ENCODE measurements at regions not wholly inside any gene's neighbourhood (a gene's known extent, or its start where the extent isn't known, plus 50 kb on each side); places are given as distances from the start of the nearest gene placed in this dataset.

DNA sequence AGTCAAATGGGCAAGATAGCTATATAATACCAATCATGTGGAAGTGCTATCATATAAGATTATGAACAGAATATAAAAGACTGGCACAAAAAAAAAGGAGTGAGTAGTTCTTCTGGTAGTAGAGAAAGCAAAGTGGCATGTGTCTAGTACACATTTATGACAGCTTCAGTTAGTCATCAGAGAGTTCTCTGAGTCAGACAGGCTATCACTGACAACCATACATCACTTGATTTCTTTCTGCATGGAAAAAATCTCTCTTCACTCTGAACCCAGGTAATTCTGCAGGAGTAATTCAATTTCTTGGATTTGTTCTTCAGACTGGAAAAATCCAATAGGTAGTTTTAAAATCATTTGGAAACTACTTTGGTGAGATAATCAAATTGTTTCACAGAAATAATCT is 286.8 kb upstream of the ANO3 start:
- H3K27ac Mint-ChIP-seq, result no peak overlapping the region
- no peak overlapping the region for H3K4me2 ChIP-seq
- ATAC-seq (no peak), DNase-seq (ENCODE audit: low spot score) (no peak)
- H3K4me1 ChIP-seq (ENCODE audit: insufficient read depth), result no peaks in the 10 kb centered on the region
- H3K4me3 Mint-ChIP-seq, result no peak overlapping the region
- no peaks in the 10 kb centered on the region for H3K36me3 Mint-ChIP-seq (ENCODE audit: low read depth)
- no peak for TF ChIP-seq ZNF331 (CRISPR knock-in tag; IDR thresholded peaks at IDR 0.05; ENCODE audit: low read depth)
- TF ChIP-seq, protein P1, sequence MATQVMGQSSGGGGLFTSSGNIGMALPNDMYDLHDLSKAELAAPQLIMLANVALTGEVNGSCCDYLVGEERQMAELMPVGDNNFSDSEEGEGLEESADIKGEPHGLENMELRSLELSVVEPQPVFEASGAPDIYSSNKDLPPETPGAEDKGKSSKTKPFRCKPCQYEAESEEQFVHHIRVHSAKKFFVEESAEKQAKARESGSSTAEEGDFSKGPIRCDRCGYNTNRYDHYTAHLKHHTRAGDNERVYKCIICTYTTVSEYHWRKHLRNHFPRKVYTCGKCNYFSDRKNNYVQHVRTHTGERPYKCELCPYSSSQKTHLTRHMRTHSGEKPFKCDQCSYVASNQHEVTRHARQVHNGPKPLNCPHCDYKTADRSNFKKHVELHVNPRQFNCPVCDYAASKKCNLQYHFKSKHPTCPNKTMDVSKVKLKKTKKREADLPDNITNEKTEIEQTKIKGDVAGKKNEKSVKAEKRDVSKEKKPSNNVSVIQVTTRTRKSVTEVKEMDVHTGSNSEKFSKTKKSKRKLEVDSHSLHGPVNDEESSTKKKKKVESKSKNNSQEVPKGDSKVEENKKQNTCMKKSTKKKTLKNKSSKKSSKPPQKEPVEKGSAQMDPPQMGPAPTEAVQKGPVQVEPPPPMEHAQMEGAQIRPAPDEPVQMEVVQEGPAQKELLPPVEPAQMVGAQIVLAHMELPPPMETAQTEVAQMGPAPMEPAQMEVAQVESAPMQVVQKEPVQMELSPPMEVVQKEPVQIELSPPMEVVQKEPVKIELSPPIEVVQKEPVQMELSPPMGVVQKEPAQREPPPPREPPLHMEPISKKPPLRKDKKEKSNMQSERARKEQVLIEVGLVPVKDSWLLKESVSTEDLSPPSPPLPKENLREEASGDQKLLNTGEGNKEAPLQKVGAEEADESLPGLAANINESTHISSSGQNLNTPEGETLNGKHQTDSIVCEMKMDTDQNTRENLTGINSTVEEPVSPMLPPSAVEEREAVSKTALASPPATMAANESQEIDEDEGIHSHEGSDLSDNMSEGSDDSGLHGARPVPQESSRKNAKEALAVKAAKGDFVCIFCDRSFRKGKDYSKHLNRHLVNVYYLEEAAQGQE (IDR thresholded peaks at IDR 0.05; ENCODE audit: unreplicated experiment), result no peak
- TF ChIP-seq, protein P2, sequence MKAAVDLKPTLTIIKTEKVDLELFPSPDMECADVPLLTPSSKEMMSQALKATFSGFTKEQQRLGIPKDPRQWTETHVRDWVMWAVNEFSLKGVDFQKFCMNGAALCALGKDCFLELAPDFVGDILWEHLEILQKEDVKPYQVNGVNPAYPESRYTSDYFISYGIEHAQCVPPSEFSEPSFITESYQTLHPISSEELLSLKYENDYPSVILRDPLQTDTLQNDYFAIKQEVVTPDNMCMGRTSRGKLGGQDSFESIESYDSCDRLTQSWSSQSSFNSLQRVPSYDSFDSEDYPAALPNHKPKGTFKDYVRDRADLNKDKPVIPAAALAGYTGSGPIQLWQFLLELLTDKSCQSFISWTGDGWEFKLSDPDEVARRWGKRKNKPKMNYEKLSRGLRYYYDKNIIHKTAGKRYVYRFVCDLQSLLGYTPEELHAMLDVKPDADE (IDR thresholded peaks at IDR 0.05), result no peak
- TF ChIP-seq EZH2 (IDR thresholded peaks at IDR 0.05; ENCODE audit: low read depth, unreplicated experiment), result no peak
- TF ChIP-seq, protein P3, sequence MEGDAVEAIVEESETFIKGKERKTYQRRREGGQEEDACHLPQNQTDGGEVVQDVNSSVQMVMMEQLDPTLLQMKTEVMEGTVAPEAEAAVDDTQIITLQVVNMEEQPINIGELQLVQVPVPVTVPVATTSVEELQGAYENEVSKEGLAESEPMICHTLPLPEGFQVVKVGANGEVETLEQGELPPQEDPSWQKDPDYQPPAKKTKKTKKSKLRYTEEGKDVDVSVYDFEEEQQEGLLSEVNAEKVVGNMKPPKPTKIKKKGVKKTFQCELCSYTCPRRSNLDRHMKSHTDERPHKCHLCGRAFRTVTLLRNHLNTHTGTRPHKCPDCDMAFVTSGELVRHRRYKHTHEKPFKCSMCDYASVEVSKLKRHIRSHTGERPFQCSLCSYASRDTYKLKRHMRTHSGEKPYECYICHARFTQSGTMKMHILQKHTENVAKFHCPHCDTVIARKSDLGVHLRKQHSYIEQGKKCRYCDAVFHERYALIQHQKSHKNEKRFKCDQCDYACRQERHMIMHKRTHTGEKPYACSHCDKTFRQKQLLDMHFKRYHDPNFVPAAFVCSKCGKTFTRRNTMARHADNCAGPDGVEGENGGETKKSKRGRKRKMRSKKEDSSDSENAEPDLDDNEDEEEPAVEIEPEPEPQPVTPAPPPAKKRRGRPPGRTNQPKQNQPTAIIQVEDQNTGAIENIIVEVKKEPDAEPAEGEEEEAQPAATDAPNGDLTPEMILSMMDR (conservative IDR thresholded peaks at IDR 0.05; ENCODE audit: low read depth in 2 of 2), result no peak
- TF ChIP-seq POLR2AphosphoS5 (IDR thresholded peaks at IDR 0.05; ENCODE audit: low read depth), result no peak
- no peak for TF ChIP-seq NANOG (IDR thresholded peaks at IDR 0.05; ENCODE audit: borderline replicate concordance)
- TF ChIP-seq, protein P4, sequence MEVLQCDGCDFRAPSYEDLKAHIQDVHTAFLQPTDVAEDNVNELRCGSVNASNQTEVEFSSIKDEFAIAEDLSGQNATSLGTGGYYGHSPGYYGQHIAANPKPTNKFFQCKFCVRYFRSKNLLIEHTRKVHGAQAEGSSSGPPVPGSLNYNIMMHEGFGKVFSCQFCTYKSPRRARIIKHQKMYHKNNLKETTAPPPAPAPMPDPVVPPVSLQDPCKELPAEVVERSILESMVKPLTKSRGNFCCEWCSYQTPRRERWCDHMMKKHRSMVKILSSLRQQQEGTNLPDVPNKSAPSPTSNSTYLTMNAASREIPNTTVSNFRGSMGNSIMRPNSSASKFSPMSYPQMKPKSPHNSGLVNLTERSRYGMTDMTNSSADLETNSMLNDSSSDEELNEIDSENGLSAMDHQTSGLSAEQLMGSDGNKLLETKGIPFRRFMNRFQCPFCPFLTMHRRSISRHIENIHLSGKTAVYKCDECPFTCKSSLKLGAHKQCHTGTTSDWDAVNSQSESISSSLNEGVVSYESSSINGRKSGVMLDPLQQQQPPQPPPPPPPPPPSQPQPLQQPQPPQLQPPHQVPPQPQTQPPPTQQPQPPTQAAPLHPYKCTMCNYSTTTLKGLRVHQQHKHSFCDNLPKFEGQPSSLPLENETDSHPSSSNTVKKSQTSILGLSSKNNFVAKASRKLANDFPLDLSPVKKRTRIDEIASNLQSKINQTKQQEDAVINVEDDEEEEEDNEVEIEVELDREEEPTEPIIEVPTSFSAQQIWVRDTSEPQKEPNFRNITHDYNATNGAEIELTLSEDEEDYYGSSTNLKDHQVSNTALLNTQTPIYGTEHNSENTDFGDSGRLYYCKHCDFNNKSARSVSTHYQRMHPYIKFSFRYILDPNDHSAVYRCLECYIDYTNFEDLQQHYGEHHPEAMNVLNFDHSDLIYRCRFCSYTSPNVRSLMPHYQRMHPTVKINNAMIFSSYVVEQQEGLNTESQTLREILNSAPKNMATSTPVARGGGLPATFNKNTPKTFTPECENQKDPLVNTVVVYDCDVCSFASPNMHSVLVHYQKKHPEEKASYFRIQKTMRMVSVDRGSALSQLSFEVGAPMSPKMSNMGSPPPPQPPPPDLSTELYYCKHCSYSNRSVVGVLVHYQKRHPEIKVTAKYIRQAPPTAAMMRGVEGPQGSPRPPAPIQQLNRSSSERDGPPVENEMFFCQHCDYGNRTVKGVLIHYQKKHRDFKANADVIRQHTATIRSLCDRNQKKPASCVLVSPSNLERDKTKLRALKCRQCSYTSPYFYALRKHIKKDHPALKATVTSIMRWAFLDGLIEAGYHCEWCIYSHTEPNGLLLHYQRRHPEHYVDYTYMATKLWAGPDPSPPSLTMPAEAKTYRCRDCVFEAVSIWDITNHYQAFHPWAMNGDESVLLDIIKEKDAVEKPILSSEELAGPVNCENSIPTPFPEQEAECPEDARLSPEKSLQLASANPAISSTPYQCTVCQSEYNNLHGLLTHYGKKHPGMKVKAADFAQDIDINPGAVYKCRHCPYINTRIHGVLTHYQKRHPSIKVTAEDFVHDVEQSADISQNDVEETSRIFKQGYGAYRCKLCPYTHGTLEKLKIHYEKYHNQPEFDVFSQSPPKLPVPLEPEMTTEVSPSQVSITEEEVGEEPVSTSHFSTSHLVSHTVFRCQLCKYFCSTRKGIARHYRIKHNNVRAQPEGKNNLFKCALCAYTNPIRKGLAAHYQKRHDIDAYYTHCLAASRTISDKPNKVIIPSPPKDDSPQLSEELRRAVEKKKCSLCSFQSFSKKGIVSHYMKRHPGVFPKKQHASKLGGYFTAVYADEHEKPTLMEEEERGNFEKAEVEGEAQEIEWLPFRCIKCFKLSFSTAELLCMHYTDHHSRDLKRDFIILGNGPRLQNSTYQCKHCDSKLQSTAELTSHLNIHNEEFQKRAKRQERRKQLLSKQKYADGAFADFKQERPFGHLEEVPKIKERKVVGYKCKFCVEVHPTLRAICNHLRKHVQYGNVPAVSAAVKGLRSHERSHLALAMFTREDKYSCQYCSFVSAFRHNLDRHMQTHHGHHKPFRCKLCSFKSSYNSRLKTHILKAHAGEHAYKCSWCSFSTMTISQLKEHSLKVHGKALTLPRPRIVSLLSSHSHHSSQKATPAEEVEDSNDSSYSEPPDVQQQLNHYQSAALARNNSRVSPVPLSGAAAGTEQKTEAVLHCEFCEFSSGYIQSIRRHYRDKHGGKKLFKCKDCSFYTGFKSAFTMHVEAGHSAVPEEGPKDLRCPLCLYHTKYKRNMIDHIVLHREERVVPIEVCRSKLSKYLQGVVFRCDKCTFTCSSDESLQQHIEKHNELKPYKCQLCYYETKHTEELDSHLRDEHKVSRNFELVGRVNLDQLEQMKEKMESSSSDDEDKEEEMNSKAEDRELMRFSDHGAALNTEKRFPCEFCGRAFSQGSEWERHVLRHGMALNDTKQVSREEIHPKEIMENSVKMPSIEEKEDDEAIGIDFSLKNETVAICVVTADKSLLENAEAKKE (CRISPR knock-in tag; IDR thresholded peaks at IDR 0.05), result no peak
- no peak for TF ChIP-seq JUNB (IDR thresholded peaks at IDR 0.05; ENCODE audit: unreplicated experiment)
- no peak for TF ChIP-seq CREB1 (CRISPR knock-in tag; IDR thresholded peaks at IDR 0.05; ENCODE audit: low read depth)
- TF ChIP-seq EZH2phosphoT487 (IDR thresholded peaks at IDR 0.05; ENCODE audit: unreplicated experiment), result no peak
- no peak for TF ChIP-seq STAT1 (IDR thresholded peaks at IDR 0.05; ENCODE audit: unreplicated experiment)
- TF ChIP-seq ZNF114 (CRISPR knock-in tag; IDR thresholded peaks at IDR 0.05), result no peak
- H3K36me3 ChIP-seq (ENCODE audit: insufficient read depth), result no peaks in the 10 kb centered on the region
- H3K27ac ChIP-seq (ENCODE audit: low read depth), result no peak overlapping the region
- H3K79me2 ChIP-seq (replicated peaks; ENCODE audit: insufficient read depth), result no peaks in the 10 kb centered on the region
- no peaks in the 10 kb centered on the region for H3K9me3 Mint-ChIP-seq
- no peak overlapping the region for H2AFZ ChIP-seq
- H3K27me3 ChIP-seq (ENCODE audit: insufficient read depth), result no peaks in the 10 kb centered on the region
- H3F3A ChIP-seq (replicated peaks; ENCODE audit: low read depth), result no peaks in the 10 kb centered on the region
- no peaks in the 10 kb centered on the region for H3K9me2 ChIP-seq (ENCODE audit: insufficient read depth)
- no peaks in the 10 kb centered on the region for H3K27me3 Mint-ChIP-seq (ENCODE audit: insufficient read depth, low read depth, poor library complexity)
- H3K4me3 ChIP-seq, result no peak overlapping the region
- no peaks in the 10 kb centered on the region for H4K20me1 ChIP-seq (replicated peaks; ENCODE audit: insufficient read depth)
- H3K4me1 Mint-ChIP-seq, result no peaks in the 10 kb centered on the region

Measured in GM23338 (cell line).